ENCODE measurements at regions not wholly inside any gene's neighbourhood (a gene's known extent, or its start where the extent isn't known, plus 50 kb on each side); places are given as distances from the start of the nearest gene placed in this dataset.
A peak's percentile ranks its signal among the peaks of the same experiment; 100 is the strongest.

DNA sequence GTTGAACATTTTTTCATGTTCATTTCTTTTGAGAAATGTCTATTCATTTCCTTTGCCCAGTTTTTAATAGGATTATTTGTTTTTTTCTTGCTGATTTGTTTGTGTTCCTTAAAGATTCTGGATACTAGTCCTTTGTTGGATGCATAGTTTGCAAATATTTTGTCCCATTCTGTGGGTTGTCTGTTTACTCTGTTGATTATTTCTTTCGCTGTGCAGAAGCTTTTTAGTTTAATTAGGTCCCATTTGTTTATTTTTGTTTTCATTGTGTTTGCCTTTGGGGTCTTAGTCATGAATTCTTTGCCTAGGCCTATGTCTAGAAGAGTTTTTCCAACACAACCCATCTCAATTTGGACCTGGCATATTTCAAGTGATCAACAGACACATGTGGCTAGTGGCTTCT, 116.1 kb upstream of the GALNT2 start:
- no peak for DNase-seq
- Histone ChIP-seq H3K4me3 (no peak overlapping the region), H3K4me1 (peaks cover 0 to 16% of the 10 kb centered on the region in 2 donors), H3K27me3 (no peaks in the 10 kb centered on the region), H3K9me3 (no peaks in the 10 kb centered on the region), H3K36me3 (no peaks in the 10 kb centered on the region), H3K27ac (no peak overlapping the region)
- TF ChIP-seq POLR2A (IDR thresholded peaks at IDR 0.05), result no peak
- TF ChIP-seq, protein P1, sequence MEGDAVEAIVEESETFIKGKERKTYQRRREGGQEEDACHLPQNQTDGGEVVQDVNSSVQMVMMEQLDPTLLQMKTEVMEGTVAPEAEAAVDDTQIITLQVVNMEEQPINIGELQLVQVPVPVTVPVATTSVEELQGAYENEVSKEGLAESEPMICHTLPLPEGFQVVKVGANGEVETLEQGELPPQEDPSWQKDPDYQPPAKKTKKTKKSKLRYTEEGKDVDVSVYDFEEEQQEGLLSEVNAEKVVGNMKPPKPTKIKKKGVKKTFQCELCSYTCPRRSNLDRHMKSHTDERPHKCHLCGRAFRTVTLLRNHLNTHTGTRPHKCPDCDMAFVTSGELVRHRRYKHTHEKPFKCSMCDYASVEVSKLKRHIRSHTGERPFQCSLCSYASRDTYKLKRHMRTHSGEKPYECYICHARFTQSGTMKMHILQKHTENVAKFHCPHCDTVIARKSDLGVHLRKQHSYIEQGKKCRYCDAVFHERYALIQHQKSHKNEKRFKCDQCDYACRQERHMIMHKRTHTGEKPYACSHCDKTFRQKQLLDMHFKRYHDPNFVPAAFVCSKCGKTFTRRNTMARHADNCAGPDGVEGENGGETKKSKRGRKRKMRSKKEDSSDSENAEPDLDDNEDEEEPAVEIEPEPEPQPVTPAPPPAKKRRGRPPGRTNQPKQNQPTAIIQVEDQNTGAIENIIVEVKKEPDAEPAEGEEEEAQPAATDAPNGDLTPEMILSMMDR (IDR thresholded peaks at IDR 0.05 in 4 of 5, conservative IDR thresholded peaks at IDR 0.05 in 1 of 5), result no peak
- ATAC-seq, result no peak
- in situ Hi-C loops (cut with MboI; ENCODE audit: low sequenced_read_pairs in 4 of 4) (no loop called here), intact Hi-C loops (cut with DNase I; ENCODE audit: low total_unique reads) (loop anchor here (10.0 kb wide), 1 partner anchor 106 kb away; no protein-coding TSS in a partner anchor)

DNA sequence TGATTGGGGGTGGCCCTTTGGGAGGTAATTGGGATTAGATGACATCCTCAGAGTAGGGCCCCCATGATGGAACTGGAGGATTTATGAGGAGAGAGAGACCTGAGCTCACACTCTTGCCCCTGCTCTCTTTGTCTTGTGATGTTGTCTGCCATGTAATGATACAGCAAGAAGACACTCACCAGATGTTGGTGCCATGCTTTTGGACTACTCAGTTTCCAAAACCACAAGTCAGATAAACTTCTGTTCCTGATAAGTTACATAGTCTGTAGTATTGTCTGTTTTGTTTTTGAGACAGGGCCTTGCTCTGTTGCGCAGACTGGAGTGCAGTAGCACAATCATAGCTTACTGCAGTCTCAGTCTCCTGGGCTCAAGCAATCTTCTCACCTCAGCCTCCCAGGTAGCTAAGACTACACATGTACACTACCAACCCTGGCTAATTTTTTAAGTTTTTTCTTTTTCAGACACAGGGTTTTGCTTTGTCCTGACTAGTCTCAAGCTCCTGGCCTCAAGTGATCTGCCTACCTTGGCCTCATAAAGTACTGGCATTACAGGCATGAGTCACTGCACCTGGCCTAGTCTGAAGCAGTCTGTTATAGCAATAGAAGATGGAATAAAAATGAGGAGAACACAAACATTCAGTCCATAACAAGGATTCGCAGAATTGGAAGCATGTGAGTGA, 115.0 kb upstream of the GALNT2 start:
- Histone ChIP-seq H3K27ac (peak overlapping the region in 1 of 4 donors; percentile 71), H3K27me3 (no peaks in the 10 kb centered on the region), H3K9me3 (no peaks in the 10 kb centered on the region), H3K4me3 (no peak overlapping the region), H3K4me1 (peaks cover 0 to 16% of the 10 kb centered on the region in 2 donors), H3K36me3 (no peaks in the 10 kb centered on the region)
- ATAC-seq, result peak; percentile 38 to 76
- in situ Hi-C loops (cut with MboI; ENCODE audit: low sequenced_read_pairs in 4 of 4), result no loop called here
- TF ChIP-seq, protein P1 (IDR thresholded peaks at IDR 0.05 in 4 of 5, conservative IDR thresholded peaks at IDR 0.05 in 1 of 5), result no peak
- TF ChIP-seq POLR2A (IDR thresholded peaks at IDR 0.05), result no peak
- intact Hi-C loops (cut with DNase I; ENCODE audit: low total_unique reads), result loop anchor here (10.0 kb wide), 1 partner anchor 107 kb away; no protein-coding TSS in a partner anchor
- DNase-seq, result peak in 1 of 2 donors; percentile 24

DNA sequence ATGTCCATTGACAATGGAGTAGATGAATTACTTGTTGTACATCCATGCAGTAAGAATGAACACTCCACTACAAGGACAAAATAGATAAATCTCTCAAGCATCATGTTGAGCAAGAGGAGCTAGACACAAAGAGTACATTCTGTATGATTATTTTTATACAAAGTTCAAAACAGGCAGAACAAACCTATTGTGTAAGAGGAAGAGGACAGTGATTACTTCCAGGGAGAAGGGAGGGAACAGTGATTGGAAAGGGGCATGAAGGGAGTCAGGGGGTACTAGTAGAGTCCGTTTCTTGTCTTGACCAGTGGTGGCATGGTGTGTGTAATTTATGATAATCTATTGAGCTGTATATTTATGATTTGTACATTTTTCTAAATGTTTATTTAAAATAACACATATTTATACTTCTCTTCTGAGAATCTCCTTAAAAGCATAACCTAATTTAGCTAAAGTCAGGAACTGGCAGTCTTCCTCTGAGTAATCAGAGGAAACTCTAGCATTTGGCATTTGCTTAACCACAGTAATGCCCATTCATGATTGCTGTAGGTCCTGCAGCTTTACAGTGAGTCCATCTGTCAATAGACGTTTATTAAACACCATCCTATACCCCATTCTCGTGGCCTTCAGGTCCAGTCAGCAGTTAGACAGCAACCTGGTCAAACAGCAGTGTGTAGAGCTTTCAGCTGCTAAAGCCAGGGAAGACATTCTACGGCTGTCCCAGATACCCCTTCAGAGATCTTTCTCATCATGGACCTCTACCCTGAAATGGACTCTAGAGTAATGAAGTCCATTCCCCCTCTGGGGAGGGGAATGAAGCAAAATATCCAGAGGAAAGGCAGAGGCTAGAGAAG, 114.1 kb upstream of the GALNT2 start:
- no peaks in the 10 kb centered on the region for H3K27me3 ChIP-seq
- H3K4me3 ChIP-seq, result no peak overlapping the region
- peak; percentile 80 to 97 for ATAC-seq
- TF ChIP-seq, protein P1 (IDR thresholded peaks at IDR 0.05 in 4 of 5, conservative IDR thresholded peaks at IDR 0.05 in 1 of 5), result no peak
- TF ChIP-seq POLR2A (IDR thresholded peaks at IDR 0.05), result no peak
- H3K9me3 ChIP-seq, result no peaks in the 10 kb centered on the region
- intact Hi-C loops (cut with DNase I; ENCODE audit: low total_unique reads) (loop anchor here (10.0 kb wide), 1 partner anchor 108 kb away; no protein-coding TSS in a partner anchor), in situ Hi-C loops (cut with MboI; ENCODE audit: low sequenced_read_pairs in 4 of 4) (no loop called here)
- no peaks in the 10 kb centered on the region for H3K36me3 ChIP-seq
- no peak for DNase-seq
- peak overlapping the region in 2 of 4 donors; percentile 12 to 71 for H3K27ac ChIP-seq
- H3K4me1 ChIP-seq, result peaks cover 0 to 16% of the 10 kb centered on the region in 2 donors

DNA sequence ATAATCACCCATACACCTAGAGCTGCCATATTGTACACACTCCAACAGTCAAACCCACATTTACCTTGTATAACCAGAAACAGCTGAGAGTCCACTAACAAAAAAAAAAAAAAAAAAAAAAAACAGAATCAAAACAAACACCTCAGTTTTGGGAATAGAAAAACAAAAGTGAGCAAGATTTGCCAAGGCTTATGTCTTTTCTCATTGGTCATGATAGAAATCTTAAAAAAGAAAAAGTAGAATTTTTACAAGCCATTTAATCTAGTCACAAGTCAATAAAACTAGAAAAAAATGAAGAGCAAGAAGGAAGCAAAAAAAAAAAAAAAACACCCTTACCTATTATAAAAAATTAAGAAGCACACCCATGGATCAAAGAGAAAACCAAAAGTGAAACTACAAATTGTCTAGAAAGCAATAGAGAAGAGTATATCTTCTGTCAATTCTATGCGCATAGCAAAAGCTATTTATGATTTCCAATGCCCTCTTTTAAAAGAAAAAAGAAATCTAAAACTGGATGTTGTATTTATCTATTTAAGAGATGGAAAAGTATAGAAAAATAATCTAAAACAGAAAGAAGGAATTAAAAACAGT, 113.2 kb upstream of the GALNT2 start:
- no peaks in the 10 kb centered on the region for H3K27me3 ChIP-seq
- no peaks in the 10 kb centered on the region for H3K36me3 ChIP-seq
- H3K4me3 ChIP-seq, result no peak overlapping the region
- no peak for DNase-seq
- H3K27ac ChIP-seq, result no peak overlapping the region
- no peak for TF ChIP-seq POLR2A (IDR thresholded peaks at IDR 0.05)
- TF ChIP-seq, protein P1 (IDR thresholded peaks at IDR 0.05 in 4 of 5, conservative IDR thresholded peaks at IDR 0.05 in 1 of 5), result no peak
- H3K4me1 ChIP-seq, result peaks cover 0 to 16% of the 10 kb centered on the region in 2 donors
- ATAC-seq, result no peak
- intact Hi-C loops (cut with DNase I; ENCODE audit: low total_unique reads), result loop anchor here (10.0 kb wide), 1 partner anchor 109 kb away; no protein-coding TSS in a partner anchor
- in situ Hi-C loops (cut with MboI; ENCODE audit: low sequenced_read_pairs in 4 of 4), result no loop called here
- no peaks in the 10 kb centered on the region for H3K9me3 ChIP-seq
